ENCODE measurements at regions not wholly inside any gene's neighbourhood (a gene's known extent, or its start where the extent isn't known, plus 50 kb on each side); places are given as distances from the start of the nearest gene placed in this dataset.

DNA sequence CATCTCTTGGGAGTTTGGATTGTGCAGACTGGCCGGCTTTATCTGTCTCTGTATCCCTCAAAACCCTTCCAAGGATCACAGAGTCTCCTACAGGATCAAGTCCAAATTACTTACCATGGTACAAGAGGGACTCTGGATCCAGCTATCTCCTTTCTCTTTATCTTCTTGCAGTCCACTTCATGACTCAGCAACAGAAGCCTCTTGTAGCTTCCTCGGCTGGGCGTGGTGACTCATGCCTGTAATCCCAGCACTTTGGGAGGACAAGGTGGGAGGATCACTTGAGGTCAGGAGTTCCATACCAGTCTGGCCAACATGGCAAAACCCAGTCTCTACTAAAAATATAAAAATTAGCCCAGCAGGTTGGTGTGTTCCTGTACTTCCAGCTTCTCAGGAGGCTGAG, 189.7 kb downstream of the BCAT1 start:
- Mint-ChIP-seq H3K9me3 (ENCODE audit: insufficient read depth) (no peaks in the 10 kb centered on the region), H3K27ac (no peak overlapping the region), H3K4me3 (no peak overlapping the region), H3K4me1 (ENCODE audit: low read depth) (no peaks in the 10 kb centered on the region), H3K36me3 (ENCODE audit: low read depth) (no peaks in the 10 kb centered on the region), H3K27me3 (ENCODE audit: low read depth) (peaks cover 9% of the 10 kb centered on the region)
- no peak for DNase-seq
- CTCF ChIA-PET: no interaction called here
- no peak for ATAC-seq
- POLR2A ChIA-PET: no interaction called here

GRCh38 chr12:24756479-24757024, 192.3 kb downstream of the BCAT1 start:
- ChIA-PET CTCF (no interaction called here), POLR2A (no interaction called here)
- no peak overlapping the region for H3K27ac Mint-ChIP-seq
- H3K36me3 Mint-ChIP-seq (ENCODE audit: low read depth): no peaks in the 10 kb centered on the region
- H3K27me3 Mint-ChIP-seq (ENCODE audit: low read depth): peaks cover 9% of the 10 kb centered on the region
- H3K9me3 Mint-ChIP-seq (ENCODE audit: insufficient read depth): no peaks in the 10 kb centered on the region
- no peaks in the 10 kb centered on the region for H3K4me1 Mint-ChIP-seq (ENCODE audit: low read depth)
- no peak for DNase-seq
- no peak for ATAC-seq
- H3K4me3 Mint-ChIP-seq: no peak overlapping the region

- Mint-ChIP-seq H3K9me3 (ENCODE audit: insufficient read depth) (no peaks in the 10 kb centered on the region), H3K27ac (no peak overlapping the region), H3K4me3 (no peak overlapping the region), H3K36me3 (ENCODE audit: low read depth) (no peaks in the 10 kb centered on the region), H3K4me1 (ENCODE audit: low read depth) (no peaks in the 10 kb centered on the region), H3K27me3 (ENCODE audit: low read depth) (peaks cover 9% of the 10 kb centered on the region)
- ATAC-seq (no peak), DNase-seq (no peak)
- POLR2A ChIA-PET: no interaction called here
- CTCF ChIA-PET: no interaction called here
Measured at GRCh38 chr12:24754690-24755638, 193.9 kb downstream of the BCAT1 start.

DNA sequence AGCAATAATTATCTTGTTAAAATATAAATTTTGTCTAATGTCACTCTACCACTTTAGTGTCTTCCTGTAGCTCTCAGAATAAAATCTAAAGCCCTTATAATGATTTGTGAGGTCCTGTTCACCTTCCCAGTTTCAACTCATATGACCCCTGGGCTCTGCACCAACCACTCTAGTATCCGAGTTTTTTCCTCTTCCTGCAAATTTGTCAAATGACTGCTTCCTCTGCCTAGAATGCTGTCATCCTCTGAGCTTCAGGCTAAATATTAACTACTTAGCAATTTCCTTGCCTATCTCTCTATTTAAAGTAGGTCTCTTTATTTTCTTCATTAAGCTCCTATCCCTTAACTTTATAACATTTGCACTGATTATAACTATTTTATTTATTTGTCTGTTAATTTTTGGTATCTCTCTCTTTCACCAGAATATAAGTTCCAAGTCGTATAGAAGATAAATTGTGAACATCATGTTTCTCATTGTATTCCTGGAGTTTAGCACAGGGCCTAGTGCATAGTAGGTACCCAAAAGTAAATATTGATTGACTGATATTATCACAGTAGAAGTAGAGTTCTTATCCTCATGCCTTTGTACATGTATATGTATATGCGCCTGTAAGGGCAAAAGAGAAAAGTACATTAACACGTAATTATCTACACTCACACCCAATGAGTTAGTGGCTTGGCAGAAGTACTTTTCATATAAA, 196.0 kb downstream of the BCAT1 start:
- H3K4me3 Mint-ChIP-seq: no peak overlapping the region
- H3K27me3 Mint-ChIP-seq (ENCODE audit: low read depth): peaks cover 5% of the 10 kb centered on the region
- ChIA-PET POLR2A (no interaction called here), CTCF (no interaction called here)
- no peaks in the 10 kb centered on the region for H3K36me3 Mint-ChIP-seq (ENCODE audit: low read depth)
- DNase-seq: no peak
- no peak overlapping the region for H3K27ac Mint-ChIP-seq
- no peaks in the 10 kb centered on the region for H3K4me1 Mint-ChIP-seq (ENCODE audit: low read depth)
- ATAC-seq: no peak
- H3K9me3 Mint-ChIP-seq (ENCODE audit: insufficient read depth): no peaks in the 10 kb centered on the region

DNA sequence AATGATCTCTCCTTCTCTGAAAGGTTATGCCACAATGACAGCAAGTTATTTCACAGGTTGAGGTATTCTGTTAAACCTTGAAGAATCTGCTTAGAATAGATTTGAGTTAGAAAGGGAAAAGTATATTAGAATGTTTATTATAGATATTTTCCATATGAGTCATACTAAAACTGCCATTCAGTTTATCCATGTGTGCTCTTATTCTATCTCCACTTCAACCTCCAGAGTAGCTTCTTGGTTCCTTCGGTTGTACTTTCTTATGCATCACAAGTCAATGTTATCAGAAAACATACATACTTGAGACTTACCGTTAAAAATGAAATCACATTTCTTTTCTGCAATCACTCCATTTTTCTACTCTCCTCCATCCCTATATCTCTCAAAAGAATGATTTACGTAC, 197.7 kb downstream of the BCAT1 start:
- no peaks in the 10 kb centered on the region for H3K4me1 Mint-ChIP-seq (ENCODE audit: low read depth)
- ATAC-seq (no peak), DNase-seq (no peak)
- peaks cover 5% of the 10 kb centered on the region for H3K27me3 Mint-ChIP-seq (ENCODE audit: low read depth)
- no peaks in the 10 kb centered on the region for H3K36me3 Mint-ChIP-seq (ENCODE audit: low read depth)
- CTCF ChIA-PET: no interaction called here
- no peak overlapping the region for H3K4me3 Mint-ChIP-seq
- no peaks in the 10 kb centered on the region for H3K9me3 Mint-ChIP-seq (ENCODE audit: insufficient read depth)
- H3K27ac Mint-ChIP-seq: no peak overlapping the region
- POLR2A ChIA-PET: no interaction called here

GRCh38 chr12:24750263-24750662, 198.6 kb downstream of the BCAT1 start:
- CTCF ChIA-PET: no interaction called here
- no peaks in the 10 kb centered on the region for H3K9me3 Mint-ChIP-seq (ENCODE audit: insufficient read depth)
- H3K36me3 Mint-ChIP-seq (ENCODE audit: low read depth): no peaks in the 10 kb centered on the region
- no peak overlapping the region for H3K27ac Mint-ChIP-seq
- H3K4me1 Mint-ChIP-seq (ENCODE audit: low read depth): no peaks in the 10 kb centered on the region
- DNase-seq (no peak), ATAC-seq (no peak)
- H3K4me3 Mint-ChIP-seq: no peak overlapping the region
- POLR2A ChIA-PET: no interaction called here
- peaks cover 5% of the 10 kb centered on the region for H3K27me3 Mint-ChIP-seq (ENCODE audit: low read depth)

- Mint-ChIP-seq H3K36me3 (ENCODE audit: low read depth) (no peaks in the 10 kb centered on the region), H3K9me3 (ENCODE audit: insufficient read depth) (no peaks in the 10 kb centered on the region), H3K27ac (no peak overlapping the region), H3K4me1 (ENCODE audit: low read depth) (no peaks in the 10 kb centered on the region), H3K4me3 (no peak overlapping the region), H3K27me3 (ENCODE audit: low read depth) (no peaks in the 10 kb centered on the region)
- POLR2A ChIA-PET: no interaction called here
- CTCF ChIA-PET: interaction anchor here (0.6 kb wide), 1 partner anchor 1930 kb away, joined by 3 read pairs; no protein-coding TSS in a partner anchor
- no peak for ATAC-seq
- no peak for DNase-seq
Measured at GRCh38 chr12:24749171-24749570, 199.7 kb downstream of the BCAT1 start.

GRCh38 chr12:24748326-24748725, 200.6 kb downstream of the BCAT1 start:
- no peak for ATAC-seq
- H3K27ac Mint-ChIP-seq: no peak overlapping the region
- no peak for DNase-seq
- H3K9me3 Mint-ChIP-seq (ENCODE audit: insufficient read depth): no peaks in the 10 kb centered on the region
- no peaks in the 10 kb centered on the region for H3K27me3 Mint-ChIP-seq (ENCODE audit: low read depth)
- no peaks in the 10 kb centered on the region for H3K36me3 Mint-ChIP-seq (ENCODE audit: low read depth)
- ChIA-PET CTCF (no interaction called here), POLR2A (no interaction called here)
- no peak overlapping the region for H3K4me3 Mint-ChIP-seq
- H3K4me1 Mint-ChIP-seq (ENCODE audit: low read depth): no peaks in the 10 kb centered on the region

GRCh38 chr12:24746864-24747263, 202.0 kb downstream of the BCAT1 start:
- CTCF ChIA-PET: no interaction called here

GRCh38 chr12:24746006-24746671, 202.8 kb downstream of the BCAT1 start:
- H3K27me3 Mint-ChIP-seq (ENCODE audit: low read depth): no peaks in the 10 kb centered on the region
- no peaks in the 10 kb centered on the region for H3K9me3 Mint-ChIP-seq (ENCODE audit: insufficient read depth)
- ChIA-PET POLR2A (no interaction called here), CTCF (no interaction called here)
- ATAC-seq: no peak
- peaks cover 8% of the 10 kb centered on the region for H3K4me1 Mint-ChIP-seq (ENCODE audit: low read depth)
- no peak for DNase-seq
- no peaks in the 10 kb centered on the region for H3K36me3 Mint-ChIP-seq (ENCODE audit: low read depth)
- no peak overlapping the region for H3K27ac Mint-ChIP-seq
- no peak overlapping the region for H3K4me3 Mint-ChIP-seq

More at GRCh38 chr12:24746864-24747263, 202.0 kb downstream of the BCAT1 start:
- H3K27me3 Mint-ChIP-seq (ENCODE audit: low read depth): no peaks in the 10 kb centered on the region
- no peak for ATAC-seq
- peaks cover 7% of the 10 kb centered on the region for H3K4me1 Mint-ChIP-seq (ENCODE audit: low read depth)
- no peaks in the 10 kb centered on the region for H3K36me3 Mint-ChIP-seq (ENCODE audit: low read depth)
- H3K4me3 Mint-ChIP-seq: no peak overlapping the region
- no peak for DNase-seq
- POLR2A ChIA-PET: no interaction called here
- H3K9me3 Mint-ChIP-seq (ENCODE audit: insufficient read depth): no peaks in the 10 kb centered on the region
- H3K27ac Mint-ChIP-seq: no peak overlapping the region

DNA sequence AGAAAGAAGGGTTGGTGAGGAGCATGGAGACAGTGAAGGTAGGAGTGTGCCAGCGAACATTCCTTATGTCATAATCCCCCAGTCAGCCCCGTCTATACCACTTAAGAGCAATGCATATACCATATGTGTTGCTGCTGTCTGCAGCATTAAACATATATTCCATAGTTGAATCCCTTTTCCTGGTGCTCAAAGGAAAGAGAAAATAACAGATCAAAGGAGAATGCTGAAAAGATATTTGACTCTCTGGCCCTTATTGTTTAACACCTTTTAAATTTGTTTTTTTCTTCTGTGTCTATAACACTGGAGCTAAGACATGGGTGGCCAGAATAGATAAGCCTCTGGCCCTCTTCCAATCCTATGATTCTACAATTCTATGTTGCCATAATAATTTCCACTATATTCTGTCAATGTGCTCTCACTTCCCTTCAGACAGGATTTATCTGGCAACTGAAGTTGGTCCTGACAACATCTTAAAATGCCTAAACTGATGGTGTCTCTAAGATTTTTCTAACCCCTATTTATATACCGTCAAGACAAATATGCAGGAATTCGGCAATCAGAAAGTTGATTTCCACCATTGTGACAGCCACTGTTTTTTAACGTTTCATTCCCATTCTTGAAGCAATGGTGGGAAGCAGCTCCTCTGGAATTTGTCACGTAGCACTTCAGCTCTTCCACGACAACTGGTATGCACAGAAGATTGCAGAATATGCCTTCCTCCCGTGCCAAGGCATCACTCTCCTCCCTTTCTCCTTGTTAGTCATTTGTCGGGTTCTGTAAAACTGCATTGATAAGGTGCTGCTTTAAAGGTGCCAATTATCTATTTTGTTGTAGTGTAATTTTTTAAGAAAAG, 204.7 kb downstream of the BCAT1 start:
- Mint-ChIP-seq H3K36me3 (ENCODE audit: low read depth) (no peaks in the 10 kb centered on the region), H3K4me3 (no peak overlapping the region), H3K27ac (no peak overlapping the region), H3K27me3 (ENCODE audit: low read depth) (no peaks in the 10 kb centered on the region), H3K4me1 (ENCODE audit: low read depth) (peaks cover 14% of the 10 kb centered on the region), H3K9me3 (ENCODE audit: insufficient read depth) (peaks cover 4% of the 10 kb centered on the region)
- DNase-seq: no peak
- CTCF ChIA-PET: no interaction called here
- ATAC-seq: no peak
- POLR2A ChIA-PET: no interaction called here
